ENCODE measurements at regions not wholly inside any gene's neighbourhood (a gene's known extent, or its start where the extent isn't known, plus 50 kb on each side); places are given as distances from the start of the nearest gene placed in this dataset.

- Histone ChIP-seq H3K79me2 (ENCODE audit: control insufficient read depth, insufficient read depth, low read length) (no peaks in the 10 kb centered on the region), H3K4me2 (ENCODE audit: control insufficient read depth, insufficient read depth) (no peak overlapping the region), H2AFZ (ENCODE audit: control insufficient read depth, low read depth, low read length) (no peak overlapping the region), H3K9ac (ENCODE audit: control insufficient read depth, insufficient read depth, low read length) (no peak overlapping the region), H3K9me3 (replicated peaks; ENCODE audit: control insufficient read depth, insufficient read depth, low read length) (no peaks in the 10 kb centered on the region), H3K4me1 (ENCODE audit: control insufficient read depth, insufficient read depth, low read length) (no peaks in the 10 kb centered on the region), H3K4me3 (no peak overlapping the region), H3K36me3 (ENCODE audit: control insufficient read depth in 2 of 2, insufficient read depth in 2 of 2, low read length in 1 of 2) (no peaks in the 10 kb centered on the region), H3K27ac (ENCODE audit: control insufficient read depth, insufficient read depth) (no peak overlapping the region), H4K20me1 (ENCODE audit: control insufficient read depth, insufficient read depth) (no peaks in the 10 kb centered on the region), H3K27me3 (replicated peaks in 1 of 2; ENCODE audit: control insufficient read depth in 2 of 2, insufficient read depth in 2 of 2, low read length in 1 of 2) (no peaks in the 10 kb centered on the region)
- WGBS (ENCODE audit: insufficient coverage, insufficient replicate concordance, low lambda C conversion rate, missing lambda C conversion rate) = 98% methylated on average over 9 of the region's 10 CpGs
- ATAC-seq (no peak), DNase-seq (ENCODE audit: low read depth, low spot score) (no peak), FAIRE-seq (no peak)
- SMC1A ChIA-PET (ENCODE audit: uncharacterized antibody, unreplicated experiment) = no interaction called here
- RAD21 ChIA-PET (ENCODE audit: unreplicated experiment) = no interaction called here
- intact Hi-C loops (cut with micrococcal nuclease; ENCODE audit: unreplicated experiment) (no loop called here), in situ Hi-C loops (cut with MboI) (no loop called here)
- BruUV-seq (replicated peaks) = no TSS peak
- POLR2A ChIA-PET = interaction anchor here (0.7 kb wide), 1 partner anchor 276 kb away, joined by 3 read pairs; no protein-coding TSS in a partner anchor
- CTCF ChIA-PET = no interaction called here
- no peak for TF ChIP-seq POU2F2 (IDR thresholded peaks at IDR 0.05; ENCODE audit: borderline replicate concordance, low read depth, low read length)
- no peak for TF ChIP-seq IRF3 (IDR thresholded peaks at IDR 0.05)
- no peak for TF ChIP-seq MEF2B (IDR thresholded peaks at IDR 0.05; ENCODE audit: partially characterized antibody, poor library complexity, severe bottlenecking)
- no peak for TF ChIP-seq EP300 (IDR thresholded peaks at IDR 0.05; ENCODE audit: borderline replicate concordance in 1 of 2, control insufficient read depth in 1 of 2, low read depth in 2 of 2, low read length in 2 of 2)
- no peak for TF ChIP-seq TAF1 (IDR thresholded peaks at IDR 0.05; ENCODE audit: borderline replicate concordance, low read depth, low read length)
- no peak for TF ChIP-seq YBX1 (IDR thresholded peaks at IDR 0.05)
- TF ChIP-seq ELK1 (IDR thresholded peaks at IDR 0.05; ENCODE audit: low read depth, low read length) = no peak
- TF ChIP-seq ZZZ3 (IDR thresholded peaks at IDR 0.05; ENCODE audit: control insufficient read depth, insufficient read length, low read depth) = no peak
- no peak for TF ChIP-seq SMAD1 (IDR thresholded peaks at IDR 0.05; ENCODE audit: low read depth, partially characterized antibody)
- no peak for TF ChIP-seq SKIL (IDR thresholded peaks at IDR 0.05; ENCODE audit: low read depth, poor library complexity, severe bottlenecking)
- TF ChIP-seq JUNB (IDR thresholded peaks at IDR 0.05) = no peak
- TF ChIP-seq GATAD2B (conservative IDR thresholded peaks at IDR 0.05; ENCODE audit: low read depth) = no peak
- TF ChIP-seq TCF7 (IDR thresholded peaks at IDR 0.05; ENCODE audit: borderline replicate concordance) = no peak
- TF ChIP-seq ZNF217 (IDR thresholded peaks at IDR 0.05) = no peak
These were observed 64.5 kb upstream of the STX18 start for GRCh38 chr4:4606321-4606720.

All from GM12878 (cell line).